GM12878 (cell line): ENCODE measurements at regions not wholly inside any gene's neighbourhood (a gene's known extent, or its start where the extent isn't known, plus 50 kb on each side); places are given as distances from the start of the nearest gene placed in this dataset.

Experiments
- ATAC-seq: fragments of 200-7000 bp; cut with Tn5 transposase; 3 replicates; pipeline ENCODE4 v1.9.1; 2020; ENCODE audit warnings: mild to moderate bottlenecking, moderate library complexity
- BruUV-seq: library from RNA; stranded (reverse); fragments of 400-500 nt; replicated peaks from 2 replicates; lab custom pipeline; 2021; lab: Mats Ljungman, UMichigan
- CTCF ChIA-PET: fragments of 300-600 bp; sonication (Branson Sonifier 250); formaldehyde crosslinking; extraction: SDS; loops from one replicate; lab custom pipeline; 2021; ENCODE audit warnings: inconsistent platforms; lab: Yijun Ruan, JAX
- POLR2A ChIA-PET: fragments of 350-600 bp; formaldehyde crosslinking; extraction: SDS; loops from one replicate; lab custom pipeline; 2021; ENCODE audit warnings: inconsistent platforms; lab: Charles Lee
- RAD21 ChIA-PET: fragments of 300-600 bp; sonication (Branson Sonifier 250); formaldehyde crosslinking; loops from one replicate; lab custom pipeline; 2023; ENCODE audit warnings: antibody characterized with exemption; ENCODE audit not compliant: unreplicated experiment; lab: Charles Lee
- SMC1A ChIA-PET: fragments of 300-600 bp; sonication (Branson Sonifier 250); formaldehyde crosslinking; loops from one replicate; lab custom pipeline; 2023; ENCODE audit not compliant: unreplicated experiment, uncharacterized antibody; lab: Charles Lee
- DNase-seq: peaks from one replicate; pipeline ENCODE4 v3.0.0-alpha.2; 2011; ENCODE audit warnings: low read depth, low spot score
- FAIRE-seq: peaks from 3 replicates; lab custom pipeline; 2011; peaks lifted over from hg19 to GRCh38; lab: Jason Lieb, UNC
- H2AFZ ChIP-seq: 2 replicates; pipeline ENCODE4 v1.6.0; 2011; ENCODE audit warnings: low read depth, low read length, control low read depth; ENCODE audit not compliant: control insufficient read depth
- H3K27ac ChIP-seq: 2 replicates; pipeline ENCODE4 v1.5.1; 2011; ENCODE audit warnings: control low read depth; ENCODE audit not compliant: control insufficient read depth, insufficient read depth
- H3K27me3 ChIP-seq, 2 experiments: replicated peaks in 1 of 2; 2 replicates each; pipeline versions ENCODE4 v1.6.0 to v1.6.1; 2011; ENCODE audit warnings: low read length in 1 of 2; ENCODE audit not compliant: control insufficient read depth in 2 of 2, insufficient read depth in 2 of 2
- H3K36me3 ChIP-seq, 2 experiments: 2 replicates each; pipeline ENCODE4 v1.5.1; 2011; ENCODE audit warnings: low read length in 1 of 2; ENCODE audit not compliant: control insufficient read depth in 2 of 2, insufficient read depth in 2 of 2
- H3K4me1 ChIP-seq: 2 replicates; pipeline ENCODE4 v1.6.1; 2011; ENCODE audit warnings: mild to moderate bottlenecking, low read length, moderate library complexity, mixed read lengths; ENCODE audit not compliant: control insufficient read depth, insufficient read depth
- H3K4me2 ChIP-seq: 2 replicates; pipeline ENCODE4 v1.6.0; 2011; ENCODE audit warnings: control low read depth; ENCODE audit not compliant: control insufficient read depth, insufficient read depth
- H3K4me3 ChIP-seq: fragments of 200-600 bp; sonication (generic); 2 replicates; pipeline ENCODE4 v1.5.1; 2016
- H3K79me2 ChIP-seq: 2 replicates; pipeline ENCODE4 v1.6.0; 2011; ENCODE audit warnings: low read length; ENCODE audit not compliant: control insufficient read depth, insufficient read depth
- H3K9ac ChIP-seq: 2 replicates; pipeline ENCODE4 v1.8.0; 2011; ENCODE audit warnings: low read length, control low read depth, mixed read lengths; ENCODE audit not compliant: control insufficient read depth, insufficient read depth
- H3K9me3 ChIP-seq: replicated peaks from 3 replicates; pipeline ENCODE4 v1.5.1; 2011; ENCODE audit warnings: mild to moderate bottlenecking, low read length; ENCODE audit not compliant: control insufficient read depth, insufficient read depth
- H4K20me1 ChIP-seq: 2 replicates; pipeline ENCODE4 v1.6.0; 2011; ENCODE audit not compliant: control insufficient read depth, insufficient read depth
- CHD1 ChIP-seq: IDR thresholded peaks from 2 replicates; pipeline ENCODE4 v1.6.1; 2012; ENCODE audit warnings: low read depth, low read length, improper control_type of control experiment
- CHD2 ChIP-seq: IDR thresholded peaks from 2 replicates; pipeline ENCODE4 v1.6.1; 2011; ENCODE audit warnings: low read depth, low read length, improper control_type of control experiment, borderline replicate concordance
- FOS ChIP-seq: IDR thresholded peaks from 3 replicates; pipeline ENCODE4 v1.6.1; 2011; ENCODE audit warnings: borderline replicate concordance; ENCODE audit not compliant: insufficient read length; ENCODE audit errors: extremely low read depth
- KLF5 ChIP-seq: fragments of 450-650 bp; IDR thresholded peaks from 2 replicates; pipeline ENCODE4 v1.6.1; 2014; ENCODE audit warnings: mild to moderate bottlenecking; ENCODE audit not compliant: partially characterized antibody
- MLLT1 ChIP-seq: fragments of 450-650 bp; IDR thresholded peaks from 2 replicates; pipeline ENCODE4 v1.6.1; 2016; ENCODE audit warnings: mild to moderate bottlenecking
- POLR2AphosphoS2 ChIP-seq: IDR thresholded peaks from 2 replicates; pipeline ENCODE4 v1.6.1; 2011; ENCODE audit warnings: low read depth, mild to moderate bottlenecking, low read length, improper control_type of control experiment, moderate library complexity
- RAD21 ChIP-seq: IDR thresholded peaks from 2 replicates; pipeline ENCODE4 v1.6.1; 2011; ENCODE audit warnings: mild to moderate bottlenecking, low read depth, low read length, moderate library complexity; ENCODE audit not compliant: insufficient read depth
- RUNX3 ChIP-seq: IDR thresholded peaks from 2 replicates; pipeline ENCODE4 v1.6.1; 2012; ENCODE audit warnings: low read length, inconsistent platforms
- STAT1 ChIP-seq: fragments of 450-650 bp; conservative IDR thresholded peaks from 2 replicates; pipeline ENCODE4 v1.6.1; 2014; ENCODE audit warnings: antibody characterized with exemption, mild to moderate bottlenecking
- SUZ12 ChIP-seq: fragments of 200-600 bp; sonication (generic); IDR thresholded peaks from one replicate; pipeline ENCODE4 v1.6.1; 2018; ENCODE audit warnings: antibody characterized with exemption, mild to moderate bottlenecking; ENCODE audit not compliant: unreplicated experiment
- TBL1XR1 ChIP-seq: IDR thresholded peaks from 2 replicates; pipeline ENCODE4 v1.6.1; 2012; ENCODE audit warnings: low read depth, low read length, improper control_type of control experiment
- USF2 ChIP-seq: IDR thresholded peaks from 2 replicates; pipeline ENCODE4 v1.6.1; 2011; ENCODE audit warnings: low read depth, low read length, improper control_type of control experiment, borderline replicate concordance
- YBX1 ChIP-seq: fragments of 450-650 bp; IDR thresholded peaks from 2 replicates; pipeline ENCODE4 v1.6.1; 2016; ENCODE audit warnings: antibody characterized with exemption
- ZNF622 ChIP-seq: fragments of 450-650 bp; IDR thresholded peaks from 2 replicates; pipeline ENCODE4 v1.6.1; 2017; ENCODE audit warnings: mild to moderate bottlenecking, inconsistent platforms
- ZSCAN29 ChIP-seq: fragments of 450-650 bp; IDR thresholded peaks from 2 replicates; pipeline ENCODE4 v1.6.1; 2017; ENCODE audit warnings: mild to moderate bottlenecking, moderate library complexity
- ZZZ3 ChIP-seq: IDR thresholded peaks from 2 replicates; pipeline ENCODE4 v1.6.1; 2011; ENCODE audit warnings: low read depth; ENCODE audit not compliant: control insufficient read depth, insufficient read length
- WGBS: methylation state at CpG from one replicate; pipeline ENCODE4 v1.1.6; 2016; ENCODE audit warnings: low lambda C conversion rate; ENCODE audit not compliant: insufficient replicate concordance, insufficient coverage; ENCODE audit errors: missing lambda C conversion rate; 5-methylcytosine and 5-hydroxymethylcytosine counted together
- in situ Hi-C: fragments of 300-500 bp; cut with MboI; formaldehyde crosslinking; loops from 9 replicates; pipeline ENCODE4 v1.14.3; 2018; ENCODE audit warnings: mixed read lengths
- intact Hi-C: fragments of 100-400 bp; cut with micrococcal nuclease; formaldehyde crosslinking; loops from one replicate; pipeline ENCODE4 v1.14.2; 2022; ENCODE audit not compliant: unreplicated experiment

GRCh38 chr4:33841120-33841519, 2403.2 kb downstream of the ARAP2 start:
- no peaks in the 10 kb centered on the region for H3K9me3 ChIP-seq
- no peaks in the 10 kb centered on the region for H3K36me3 ChIP-seq
- TF ChIP-seq FOS, result no peak
- no peak for TF ChIP-seq CHD2
- no peak for TF ChIP-seq POLR2AphosphoS2
- TF ChIP-seq YBX1, result no peak
- TF ChIP-seq RUNX3, result no peak
- no peak for TF ChIP-seq ZSCAN29
- TF ChIP-seq TBL1XR1, result no peak
- no peak for TF ChIP-seq ZNF622
- no peak for TF ChIP-seq USF2
- TF ChIP-seq ZZZ3, result no peak
- no peak for TF ChIP-seq STAT1
- no peak for TF ChIP-seq SUZ12
- no peak for TF ChIP-seq KLF5
- TF ChIP-seq RAD21, result no peak
- no peak for TF ChIP-seq CHD1
- no peak for TF ChIP-seq MLLT1
- in situ Hi-C loops, result no loop called here
- no TSS peak for BruUV-seq
- ChIA-PET CTCF (no interaction called here), POLR2A (no interaction called here), SMC1A (interaction anchor here (0.6 kb wide), 1 partner anchor 1897 kb away, joined by 3 read pairs; no protein-coding TSS in a partner anchor), RAD21 (no interaction called here)
- no peak for FAIRE-seq
- H3K27ac ChIP-seq, result no peak overlapping the region
- H3K27me3 ChIP-seq, result no peaks in the 10 kb centered on the region
- no peak for DNase-seq
- H3K4me2 ChIP-seq, result no peak overlapping the region
- no peak for ATAC-seq
- no peaks in the 10 kb centered on the region for H4K20me1 ChIP-seq
- H2AFZ ChIP-seq, result no peak overlapping the region
- no peaks in the 10 kb centered on the region for H3K4me1 ChIP-seq
- H3K9ac ChIP-seq, result no peak overlapping the region
- WGBS, result 0% methylated on average over 1 of the region's 1 CpG
- no peaks in the 10 kb centered on the region for H3K79me2 ChIP-seq
- intact Hi-C loops, result no loop called here
- no peak overlapping the region for H3K4me3 ChIP-seq
